IMR-90 (cell line): ENCODE measurements at regions not wholly inside any gene's neighbourhood (a gene's known extent, or its start where the extent isn't known, plus 50 kb on each side); places are given as distances from the start of the nearest gene placed in this dataset.

Source experiments
- ATAC-seq: fragments of 200-7000 bp; cut with Tn5 transposase; 2 replicates; pipeline ENCODE4 v1.9.1; 2020; ENCODE audit warnings: low read depth, mild to moderate bottlenecking, moderate library complexity
- BruUV-seq: library from RNA; stranded (reverse); fragments of 400-500 nt; replicated peaks from 2 replicates; lab custom pipeline; 2021; lab: Mats Ljungman, UMichigan
- CTCF ChIA-PET: fragments of 300-600 bp; formaldehyde crosslinking; extraction: SDS; loops from one replicate; lab custom pipeline; 2021; ENCODE audit warnings: antibody characterized with exemption; lab: Yijun Ruan, JAX
- POLR2A ChIA-PET: fragments of 300-600 bp; sonication (Branson Sonifier 250); formaldehyde crosslinking; loops from one replicate; lab custom pipeline; 2022; ENCODE audit warnings: antibody characterized with exemption; ENCODE audit not compliant: unreplicated experiment; lab: Charles Lee
- DNase-seq: peaks from one replicate; pipeline ENCODE4 v3.0.0; 2013
- H2AFZ ChIP-seq: replicated peaks from 2 replicates; pipeline ENCODE3; 2013; ENCODE audit warnings: low read length, mild to moderate bottlenecking; ENCODE audit not compliant: poor library complexity
- H2AK5ac ChIP-seq: 2 replicates; pipeline ENCODE4 v1.6.1; 2013; ENCODE audit warnings: low read depth, low read length, inconsistent platforms
- H2AK9ac ChIP-seq: replicated peaks from 2 replicates; pipeline ENCODE3; 2013; ENCODE audit warnings: mild to moderate bottlenecking, low read depth, low read length, moderate library complexity; ENCODE audit not compliant: poor library complexity
- H2BK120ac ChIP-seq: 2 replicates; pipeline ENCODE4 v1.6.1; 2013; ENCODE audit warnings: low read depth, low read length, inconsistent platforms
- H2BK15ac ChIP-seq: 3 replicates; pipeline ENCODE4 v1.6.1; 2013; ENCODE audit warnings: low read depth, low read length, inconsistent platforms
- H2BK20ac ChIP-seq: 2 replicates; pipeline ENCODE4 v1.6.1; 2013; ENCODE audit warnings: low read depth, mild to moderate bottlenecking, inconsistent platforms, low read length, moderate library complexity
- H2BK5ac ChIP-seq: 2 replicates; pipeline ENCODE4 v1.6.1; 2013; ENCODE audit warnings: mild to moderate bottlenecking, low read depth, low read length, inconsistent platforms; ENCODE audit not compliant: poor library complexity, severe bottlenecking
- H3K14ac ChIP-seq: replicated peaks from 2 replicates; pipeline ENCODE4 v1.6.1; 2013; ENCODE audit warnings: low read depth, low read length, inconsistent platforms
- H3K18ac ChIP-seq: 2 replicates; pipeline ENCODE4 v1.6.1; 2013; ENCODE audit warnings: low read depth, low read length, control low read depth
- H3K23ac ChIP-seq: 2 replicates; pipeline ENCODE4 v1.6.1; 2013; ENCODE audit warnings: low read depth, low read length, inconsistent platforms
- H3K27ac ChIP-seq: 2 replicates; pipeline ENCODE4 v1.5.1; 2013; ENCODE audit warnings: mild to moderate bottlenecking, control low read depth, low read length; ENCODE audit not compliant: insufficient read depth
- H3K27me3 ChIP-seq: 2 replicates; pipeline ENCODE4 v1.6.1; 2013; ENCODE audit warnings: low read length; ENCODE audit not compliant: control insufficient read depth, insufficient read depth
- H3K36me3 ChIP-seq: 2 replicates; pipeline ENCODE4 v1.6.1; 2013; ENCODE audit warnings: low read length, mixed read lengths; ENCODE audit not compliant: control insufficient read depth, insufficient read depth
- H3K4ac ChIP-seq: 2 replicates; pipeline ENCODE4 v1.6.1; 2013; ENCODE audit warnings: low read depth, low read length, inconsistent platforms
- H3K4me1 ChIP-seq: 2 replicates; pipeline ENCODE4 v1.6.1; 2013; ENCODE audit warnings: low read length, mixed read lengths; ENCODE audit not compliant: control insufficient read depth, insufficient read depth
- H3K4me2 ChIP-seq: 2 replicates; pipeline ENCODE4 v1.6.1; 2013; ENCODE audit warnings: low read depth, mild to moderate bottlenecking, control low read depth, low read length, moderate library complexity
- H3K4me3 ChIP-seq: 2 replicates; pipeline ENCODE4 v1.5.1; 2013; ENCODE audit warnings: low read depth, mild to moderate bottlenecking, control low read depth, low read length, moderate library complexity; ENCODE audit not compliant: insufficient read depth
- H3K56ac ChIP-seq: 2 replicates; pipeline ENCODE4 v1.6.1; 2013; ENCODE audit warnings: low read length, inconsistent platforms; ENCODE audit not compliant: insufficient read depth; ENCODE audit errors: extremely low read depth
- H3K79me1 ChIP-seq, 2 experiments: 2 replicates each; pipeline ENCODE4 v1.6.1; 2013; ENCODE audit warnings: low read length in 2 of 2, inconsistent platforms in 1 of 2, low read depth in 1 of 2
- H3K9ac ChIP-seq: 2 replicates; pipeline ENCODE4 v1.6.1; 2013; ENCODE audit warnings: low read depth, low read length, control low read depth
- H3K9me1 ChIP-seq: 2 replicates; pipeline ENCODE4 v1.6.1; 2013; ENCODE audit warnings: low read length, inconsistent platforms; ENCODE audit not compliant: insufficient read depth
- H3K9me3 ChIP-seq: 2 replicates; pipeline ENCODE4 v1.6.1; 2013; ENCODE audit warnings: low read length; ENCODE audit not compliant: control insufficient read depth, insufficient read depth
- H4K20me1 ChIP-seq: 2 replicates; pipeline ENCODE4 v1.6.1; 2013; ENCODE audit warnings: low read length, inconsistent platforms; ENCODE audit not compliant: insufficient read depth
- H4K5ac ChIP-seq: 2 replicates; pipeline ENCODE4 v1.6.1; 2013; ENCODE audit warnings: mild to moderate bottlenecking, low read depth, low read length, control low read depth
- H4K8ac ChIP-seq, 2 experiments: 2 replicates each; pipeline ENCODE4 v1.6.1; 2013; ENCODE audit warnings: low read depth in 2 of 2, low read length in 2 of 2, control low read depth in 1 of 2, inconsistent platforms in 1 of 2
- H4K91ac ChIP-seq: 2 replicates; pipeline ENCODE4 v1.6.1; 2013; ENCODE audit warnings: low read depth, low read length, inconsistent platforms; ENCODE audit not compliant: insufficient read depth
- BHLHE40 ChIP-seq: fragments of 150-350 bp; IDR thresholded peaks from 2 replicates; pipeline ENCODE4 v1.6.1; 2016; ENCODE audit warnings: mild to moderate bottlenecking, low read depth, low read length
- CEBPB ChIP-seq: IDR thresholded peaks from 2 replicates; pipeline ENCODE4 v1.6.1; 2012; ENCODE audit warnings: low read depth, low read length, improper control_type of control experiment
- CHD1 ChIP-seq: IDR thresholded peaks from 2 replicates; pipeline ENCODE4 v1.6.1; 2012; ENCODE audit warnings: low read depth, low read length, improper control_type of control experiment
- FOS ChIP-seq: fragments of 150-350 bp; IDR thresholded peaks from 2 replicates; pipeline ENCODE4 v1.6.1; 2016; ENCODE audit warnings: low read depth, low read length
- MAFK ChIP-seq: IDR thresholded peaks from 2 replicates; pipeline ENCODE4 v1.6.1; 2012; ENCODE audit warnings: low read depth, low read length, improper control_type of control experiment
- MAZ ChIP-seq: IDR thresholded peaks from 2 replicates; pipeline ENCODE4 v1.6.1; 2012; ENCODE audit warnings: low read depth, mild to moderate bottlenecking, low read length, improper control_type of control experiment, moderate library complexity, borderline replicate concordance
- MXI1 ChIP-seq: IDR thresholded peaks from 2 replicates; pipeline ENCODE4 v1.6.1; 2012; ENCODE audit warnings: low read depth, mild to moderate bottlenecking, low read length, moderate library complexity, borderline replicate concordance
- NFE2L2 ChIP-seq: fragments of 150-350 bp; IDR thresholded peaks from 2 replicates; pipeline ENCODE4 v1.6.1; 2016; ENCODE audit warnings: low read depth, mild to moderate bottlenecking, low read length
- POLR2A ChIP-seq: IDR thresholded peaks from 2 replicates; pipeline ENCODE4 v1.6.1; 2012; ENCODE audit warnings: mild to moderate bottlenecking, low read depth, low read length
- RAD21 ChIP-seq: IDR thresholded peaks from 2 replicates; pipeline ENCODE4 v1.6.1; 2012; ENCODE audit warnings: low read length, improper control_type of control experiment
- RCOR1 ChIP-seq: IDR thresholded peaks from 2 replicates; pipeline ENCODE4 v1.6.1; 2012; ENCODE audit warnings: mild to moderate bottlenecking, low read length, improper control_type of control experiment; ENCODE audit not compliant: insufficient replicate concordance
- RFX5 ChIP-seq: IDR thresholded peaks from 2 replicates; pipeline ENCODE4 v1.8.0; 2012; ENCODE audit warnings: low read depth, mild to moderate bottlenecking, low read length, moderate library complexity
- SMC3 ChIP-seq: fragments of 150-350 bp; IDR thresholded peaks from 2 replicates; pipeline ENCODE4 v1.6.1; 2016; ENCODE audit warnings: low read depth, mild to moderate bottlenecking, antibody characterized with exemption, low read length, moderate library complexity
- WGBS, 2 experiments: methylation state at CpG; one replicate each; pipeline versions ENCODE4 v1.1.5 to v1.1.7; 2013; ENCODE audit warnings: missing lambda C conversion rate in 2 of 2; ENCODE audit not compliant: insufficient read length in 1 of 2; ENCODE audit errors: extremely low coverage in 2 of 2; 5-methylcytosine and 5-hydroxymethylcytosine counted together
- dilution Hi-C: fragments of 300-500 bp; cut with HindIII; formaldehyde crosslinking; loops from one replicate; pipeline ENCODE4 v1.14.3; 2018; ENCODE audit warnings: low sequenced_read_pairs; ENCODE audit not compliant: unreplicated experiment
- in situ Hi-C: fragments of 300-500 bp; cut with MboI; formaldehyde crosslinking; loops from 3 replicates; pipeline ENCODE4 v1.14.3; 2019; ENCODE audit warnings: low sequenced_read_pairs, inconsistent platforms, mixed read lengths
- intact Hi-C: fragments of 100-400 bp; cut with micrococcal nuclease; formaldehyde crosslinking; loops from 2 replicates; pipeline ENCODE4 v1.10.0; 2022
- TF ChIP-seq, protein P1 (sequence below): fragments of 150-350 bp; IDR thresholded peaks from 2 replicates; pipeline ENCODE4 v1.6.1; 2016; ENCODE audit warnings: low read depth, mild to moderate bottlenecking, low read length, moderate library complexity, borderline replicate concordance
- TF ChIP-seq, protein P2 (sequence below): conservative IDR thresholded peaks from 2 replicates; pipeline ENCODE4 v1.5.1; 2012; ENCODE audit warnings: mild to moderate bottlenecking, low read depth, low read length, improper control_type of control experiment
- TF ChIP-seq, protein P3 (sequence below): fragments of 150-350 bp; IDR thresholded peaks from 2 replicates; pipeline ENCODE4 v1.6.1; 2017; ENCODE audit warnings: mild to moderate bottlenecking, antibody characterized with exemption, low read length, low read depth

DNA sequence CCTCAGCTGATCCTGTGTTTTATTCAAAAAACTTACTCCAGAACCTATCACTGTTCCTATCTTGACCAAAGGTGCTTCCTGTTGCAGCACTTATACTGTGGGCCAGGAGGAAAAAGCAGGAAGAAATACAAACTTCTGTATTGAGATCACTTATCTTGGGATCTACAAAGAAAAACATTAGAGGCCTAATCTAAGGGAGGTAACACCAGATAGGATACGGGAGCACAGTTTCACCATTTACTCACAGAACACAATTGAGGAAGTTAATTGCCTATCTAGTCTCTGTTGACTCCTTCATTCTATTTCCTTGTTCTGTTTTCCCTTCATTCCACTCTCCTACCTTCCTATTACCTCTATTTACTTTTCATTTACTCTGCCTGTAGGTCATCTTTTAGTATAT, 287.2 kb upstream of the LINC00305 start:
- no peak overlapping the region for H3K23ac ChIP-seq
- no peak overlapping the region for H3K14ac ChIP-seq
- dilution Hi-C loops (no loop called here), in situ Hi-C loops (no loop called here), intact Hi-C loops (no loop called here)
- H4K20me1 ChIP-seq: no peaks in the 10 kb centered on the region
- H4K91ac ChIP-seq: no peak overlapping the region
- H3K27me3 ChIP-seq: no peaks in the 10 kb centered on the region
- ChIA-PET CTCF (no interaction called here), POLR2A (no interaction called here)
- no peak overlapping the region for H2BK15ac ChIP-seq
- H2AK9ac ChIP-seq: no peak overlapping the region
- no peak overlapping the region for H3K56ac ChIP-seq
- H3K27ac ChIP-seq: no peak overlapping the region
- H3K79me1 ChIP-seq: no peaks in the 10 kb centered on the region
- H3K4me2 ChIP-seq: no peak overlapping the region
- no CpG with 5 or more reads among the region's 1 CpG for WGBS, 2 experiments
- H2BK5ac ChIP-seq: no peak overlapping the region
- H3K18ac ChIP-seq: no peak overlapping the region
- ATAC-seq: no peak
- H2BK120ac ChIP-seq: no peak overlapping the region
- H3K9ac ChIP-seq: no peak overlapping the region
- H4K8ac ChIP-seq: no peak overlapping the region
- BruUV-seq: no TSS peak
- no peak overlapping the region for H2AK5ac ChIP-seq
- no peaks in the 10 kb centered on the region for H3K9me1 ChIP-seq
- TF ChIP-seq NFE2L2: no peak
- TF ChIP-seq RFX5: no peak
- TF ChIP-seq, protein P1, sequence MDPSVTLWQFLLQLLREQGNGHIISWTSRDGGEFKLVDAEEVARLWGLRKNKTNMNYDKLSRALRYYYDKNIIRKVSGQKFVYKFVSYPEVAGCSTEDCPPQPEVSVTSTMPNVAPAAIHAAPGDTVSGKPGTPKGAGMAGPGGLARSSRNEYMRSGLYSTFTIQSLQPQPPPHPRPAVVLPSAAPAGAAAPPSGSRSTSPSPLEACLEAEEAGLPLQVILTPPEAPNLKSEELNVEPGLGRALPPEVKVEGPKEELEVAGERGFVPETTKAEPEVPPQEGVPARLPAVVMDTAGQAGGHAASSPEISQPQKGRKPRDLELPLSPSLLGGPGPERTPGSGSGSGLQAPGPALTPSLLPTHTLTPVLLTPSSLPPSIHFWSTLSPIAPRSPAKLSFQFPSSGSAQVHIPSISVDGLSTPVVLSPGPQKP: no peak
- TF ChIP-seq CHD1: no peak
- TF ChIP-seq RAD21: no peak
- no peak for TF ChIP-seq BHLHE40
- no peak for TF ChIP-seq MAFK
- TF ChIP-seq MXI1: no peak
- TF ChIP-seq POLR2A: no peak
- TF ChIP-seq CEBPB: no peak
- TF ChIP-seq SMC3: no peak
- TF ChIP-seq RCOR1: no peak
- no peak for TF ChIP-seq FOS
- no peak for TF ChIP-seq MAZ
- TF ChIP-seq, protein P2, sequence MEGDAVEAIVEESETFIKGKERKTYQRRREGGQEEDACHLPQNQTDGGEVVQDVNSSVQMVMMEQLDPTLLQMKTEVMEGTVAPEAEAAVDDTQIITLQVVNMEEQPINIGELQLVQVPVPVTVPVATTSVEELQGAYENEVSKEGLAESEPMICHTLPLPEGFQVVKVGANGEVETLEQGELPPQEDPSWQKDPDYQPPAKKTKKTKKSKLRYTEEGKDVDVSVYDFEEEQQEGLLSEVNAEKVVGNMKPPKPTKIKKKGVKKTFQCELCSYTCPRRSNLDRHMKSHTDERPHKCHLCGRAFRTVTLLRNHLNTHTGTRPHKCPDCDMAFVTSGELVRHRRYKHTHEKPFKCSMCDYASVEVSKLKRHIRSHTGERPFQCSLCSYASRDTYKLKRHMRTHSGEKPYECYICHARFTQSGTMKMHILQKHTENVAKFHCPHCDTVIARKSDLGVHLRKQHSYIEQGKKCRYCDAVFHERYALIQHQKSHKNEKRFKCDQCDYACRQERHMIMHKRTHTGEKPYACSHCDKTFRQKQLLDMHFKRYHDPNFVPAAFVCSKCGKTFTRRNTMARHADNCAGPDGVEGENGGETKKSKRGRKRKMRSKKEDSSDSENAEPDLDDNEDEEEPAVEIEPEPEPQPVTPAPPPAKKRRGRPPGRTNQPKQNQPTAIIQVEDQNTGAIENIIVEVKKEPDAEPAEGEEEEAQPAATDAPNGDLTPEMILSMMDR: no peak
- TF ChIP-seq, protein P3, sequence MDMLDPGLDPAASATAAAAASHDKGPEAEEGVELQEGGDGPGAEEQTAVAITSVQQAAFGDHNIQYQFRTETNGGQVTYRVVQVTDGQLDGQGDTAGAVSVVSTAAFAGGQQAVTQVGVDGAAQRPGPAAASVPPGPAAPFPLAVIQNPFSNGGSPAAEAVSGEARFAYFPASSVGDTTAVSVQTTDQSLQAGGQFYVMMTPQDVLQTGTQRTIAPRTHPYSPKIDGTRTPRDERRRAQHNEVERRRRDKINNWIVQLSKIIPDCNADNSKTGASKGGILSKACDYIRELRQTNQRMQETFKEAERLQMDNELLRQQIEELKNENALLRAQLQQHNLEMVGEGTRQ: no peak
- H2BK20ac ChIP-seq: no peak overlapping the region
- H3K4me1 ChIP-seq: no peaks in the 10 kb centered on the region
- H3K9me3 ChIP-seq: peaks cover 4% of the 10 kb centered on the region; the same call in 1 of the 2 replicates
- no peak overlapping the region for H3K4ac ChIP-seq
- H2AFZ ChIP-seq: no peak overlapping the region
- DNase-seq: no peak
- no peak overlapping the region for H4K5ac ChIP-seq
- no peaks in the 10 kb centered on the region for H3K36me3 ChIP-seq
- no peak overlapping the region for H3K4me3 ChIP-seq
